GM23338 (cell line): ENCODE measurements at regions not wholly inside any gene's neighbourhood (a gene's known extent, or its start where the extent isn't known, plus 50 kb on each side); places are given as distances from the start of the nearest gene placed in this dataset.

Source experiments
- ATAC-seq: fragments of 200-7000 bp; cut with Tn5 transposase; 3 replicates; pipeline ENCODE4 v1.9.1; 2020
- DNase-seq: peaks from one replicate; pipeline ENCODE4 v3.0.0-alpha.2; 2015; ENCODE audit warnings: low spot score
- H2AFZ ChIP-seq: fragments of 200-600 bp; sonication (generic); 2 replicates; pipeline ENCODE4 v1.8.0; 2016; ENCODE audit warnings: antibody characterized with exemption, mild to moderate bottlenecking, moderate library complexity
- H3F3A ChIP-seq: fragments of 200-600 bp; sonication (generic); replicated peaks from 2 replicates; pipeline ENCODE4 v1.8.0; 2017; ENCODE audit warnings: antibody characterized with exemption, mixed run types, low read depth
- H3K27ac ChIP-seq: fragments of 200-600 bp; sonication (generic); 2 replicates; pipeline ENCODE4 v1.6.1; 2016; ENCODE audit warnings: low read depth
- H3K27me3 ChIP-seq: fragments of 200-600 bp; sonication (generic); 2 replicates; pipeline ENCODE4 v1.8.0; 2016; ENCODE audit warnings: mild to moderate bottlenecking, mixed run types, moderate library complexity; ENCODE audit not compliant: insufficient read depth
- H3K36me3 ChIP-seq: fragments of 200-600 bp; sonication (generic); 2 replicates; pipeline ENCODE4 v1.8.0; 2016; ENCODE audit warnings: mild to moderate bottlenecking; ENCODE audit not compliant: insufficient read depth
- H3K4me1 ChIP-seq: fragments of 200-600 bp; sonication (generic); 2 replicates; pipeline ENCODE4 v1.8.0; 2016; ENCODE audit warnings: mild to moderate bottlenecking, moderate library complexity; ENCODE audit not compliant: insufficient read depth
- H3K4me2 ChIP-seq: fragments of 200-600 bp; sonication (generic); 2 replicates; pipeline ENCODE4 v1.7.1; 2017; ENCODE audit warnings: mixed run types
- H3K4me3 ChIP-seq: fragments of 200-600 bp; sonication (generic); 2 replicates; pipeline ENCODE4 v1.6.1; 2016; ENCODE audit warnings: mixed run types
- H3K79me2 ChIP-seq: fragments of 200-600 bp; sonication (generic); replicated peaks from 2 replicates; pipeline ENCODE4 v1.8.0; 2017; ENCODE audit warnings: mild to moderate bottlenecking; ENCODE audit not compliant: insufficient read depth
- H3K9me2 ChIP-seq: fragments of 200-600 bp; sonication (generic); 2 replicates; pipeline ENCODE4 v1.8.0; 2017; ENCODE audit not compliant: insufficient read depth
- H4K20me1 ChIP-seq: fragments of 200-600 bp; sonication (generic); replicated peaks from 2 replicates; pipeline ENCODE4 v1.8.0; 2017; ENCODE audit warnings: mild to moderate bottlenecking; ENCODE audit not compliant: insufficient read depth
- H3K27ac Mint-ChIP-seq: 2 replicates; pipeline ENCODE4 v1.8.0; 2020; ENCODE audit warnings: inconsistent platforms, mild to moderate bottlenecking, moderate library complexity, mixed read lengths
- H3K27me3 Mint-ChIP-seq: 3 replicates; pipeline ENCODE4 v1.8.0; 2022; ENCODE audit warnings: low read depth, mild to moderate bottlenecking, moderate library complexity, mixed read lengths, inconsistent platforms; ENCODE audit not compliant: insufficient read depth, poor library complexity
- H3K36me3 Mint-ChIP-seq: 3 replicates; pipeline ENCODE4 v1.8.0; 2021; ENCODE audit warnings: low read depth, mild to moderate bottlenecking, inconsistent platforms, moderate library complexity, mixed read lengths
- H3K4me1 Mint-ChIP-seq: 3 replicates; pipeline ENCODE4 v1.8.0; 2020; ENCODE audit warnings: mild to moderate bottlenecking, inconsistent platforms, mixed read lengths
- H3K4me3 Mint-ChIP-seq: 3 replicates; pipeline ENCODE4 v1.8.0; 2021; ENCODE audit warnings: moderate library complexity, mild to moderate bottlenecking, inconsistent platforms, mixed read lengths
- H3K9me3 Mint-ChIP-seq: 3 replicates; pipeline ENCODE4 v1.8.0; 2020; ENCODE audit warnings: moderate library complexity, mild to moderate bottlenecking, inconsistent platforms, mixed read lengths
- CREB1 ChIP-seq: fragments of 250-450 bp; sonication (Bioruptor Pico); IDR thresholded peaks from 2 replicates; pipeline ENCODE4 v1.5.0; 2020; ENCODE audit warnings: low read depth, mild to moderate bottlenecking, moderate library complexity
- EZH2 ChIP-seq: fragments of 200-600 bp; sonication (generic); IDR thresholded peaks from one replicate; pipeline ENCODE4 v1.8.0; 2017; ENCODE audit warnings: antibody characterized with exemption, mild to moderate bottlenecking, low read depth; ENCODE audit not compliant: unreplicated experiment
- EZH2phosphoT487 ChIP-seq: fragments of 200-600 bp; sonication (generic); IDR thresholded peaks from one replicate; pipeline ENCODE4 v1.8.1; 2018; ENCODE audit warnings: antibody characterized with exemption; ENCODE audit not compliant: unreplicated experiment
- JUNB ChIP-seq: IDR thresholded peaks from one replicate; pipeline ENCODE4 v1.6.1; 2016; ENCODE audit warnings: antibody characterized with exemption; ENCODE audit not compliant: unreplicated experiment
- NANOG ChIP-seq: IDR thresholded peaks from 2 replicates; pipeline ENCODE4 v1.6.1; 2016; ENCODE audit warnings: antibody characterized with exemption, borderline replicate concordance
- POLR2AphosphoS5 ChIP-seq: IDR thresholded peaks from 2 replicates; pipeline ENCODE4 v1.6.1; 2016; ENCODE audit warnings: antibody characterized with exemption, low read depth
- STAT1 ChIP-seq: IDR thresholded peaks from one replicate; pipeline ENCODE4 v1.6.1; 2016; ENCODE audit warnings: antibody characterized with exemption; ENCODE audit not compliant: unreplicated experiment
- ZNF114 ChIP-seq: fragments of 250-450 bp; sonication (Bioruptor Pico); IDR thresholded peaks from 2 replicates; pipeline ENCODE4 v1.5.0; 2020; ENCODE audit warnings: mild to moderate bottlenecking, moderate library complexity
- ZNF331 ChIP-seq: fragments of 250-450 bp; sonication (Bioruptor Pico); IDR thresholded peaks from 2 replicates; pipeline ENCODE4 v1.5.0; 2020; ENCODE audit warnings: low read depth, mild to moderate bottlenecking, moderate library complexity
- TF ChIP-seq, protein P1 (sequence below): IDR thresholded peaks from one replicate; pipeline ENCODE4 v1.6.1; 2018; ENCODE audit warnings: antibody characterized with exemption; ENCODE audit not compliant: unreplicated experiment
- TF ChIP-seq, protein P2 (sequence below): IDR thresholded peaks from 2 replicates; pipeline ENCODE4 v1.6.1; 2016; ENCODE audit warnings: antibody characterized with exemption
- TF ChIP-seq, protein P3 (sequence below), 2 experiments: fragments of 200-600 bp in 1 of 2; sonication (generic) in 1 of 2; conservative IDR thresholded peaks; 2 replicates each; pipeline versions ENCODE4 v1.5.1 to v1.6.1; 2016 to 2017; ENCODE audit warnings: antibody characterized with exemption in 2 of 2, low read depth in 2 of 2, mild to moderate bottlenecking in 2 of 2, moderate library complexity in 1 of 2
- TF ChIP-seq, protein P4 (sequence below): fragments of 250-450 bp; sonication (Bioruptor Pico); IDR thresholded peaks from 2 replicates; pipeline ENCODE4 v1.5.0; 2020; ENCODE audit warnings: mild to moderate bottlenecking, moderate library complexity

DNA sequence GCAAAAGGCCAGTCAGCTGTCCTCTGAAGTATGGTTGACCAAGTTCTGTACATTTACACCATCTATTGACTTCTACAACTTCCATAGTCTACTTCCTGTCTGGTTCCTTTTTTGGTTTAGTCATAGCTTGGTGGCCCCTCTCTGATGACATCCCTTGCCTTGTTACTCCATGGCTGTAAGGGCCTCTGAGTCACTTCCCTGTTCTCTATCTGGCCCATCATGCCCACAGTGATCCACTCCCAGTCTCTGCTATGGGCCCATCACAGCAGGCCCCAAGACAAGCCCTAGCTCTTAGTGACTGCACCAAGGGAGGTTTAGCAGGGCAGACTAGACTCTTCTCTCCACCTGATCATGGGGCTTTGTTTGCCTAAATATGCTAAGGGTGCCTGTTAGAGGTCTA is 441.6 kb downstream of the HACE1 start:
- no peak for ATAC-seq
- Histone ChIP-seq H4K20me1 (no peaks in the 10 kb centered on the region), H2AFZ (no peak overlapping the region), H3K4me2 (no peak overlapping the region), H3K79me2 (no peaks in the 10 kb centered on the region), H3K9me2 (peaks cover 4% of the 10 kb centered on the region; the same call in 1 of the 2 replicates), H3K4me1 (no peaks in the 10 kb centered on the region), H3F3A (no peaks in the 10 kb centered on the region), H3K27me3 (no peaks in the 10 kb centered on the region), H3K27ac (no peak overlapping the region), H3K36me3 (no peaks in the 10 kb centered on the region), H3K4me3 (no peak overlapping the region)
- H3K4me1 Mint-ChIP-seq: 0 out of 3 replicates have a peak, but pooled peaks cover 2% of the 10 kb centered on the region
- no peak overlapping the region; the same call in 1 of the 2 replicates for H3K27ac Mint-ChIP-seq
- TF ChIP-seq CREB1 (no peak), STAT1 (no peak), ZNF331 (CRISPR knock-in tag) (no peak), EZH2phosphoT487 (no peak), POLR2AphosphoS5 (no peak), ZNF114 (CRISPR knock-in tag) (no peak), JUNB (no peak), NANOG (no peak), EZH2 (no peak)
- TF ChIP-seq, protein P1, sequence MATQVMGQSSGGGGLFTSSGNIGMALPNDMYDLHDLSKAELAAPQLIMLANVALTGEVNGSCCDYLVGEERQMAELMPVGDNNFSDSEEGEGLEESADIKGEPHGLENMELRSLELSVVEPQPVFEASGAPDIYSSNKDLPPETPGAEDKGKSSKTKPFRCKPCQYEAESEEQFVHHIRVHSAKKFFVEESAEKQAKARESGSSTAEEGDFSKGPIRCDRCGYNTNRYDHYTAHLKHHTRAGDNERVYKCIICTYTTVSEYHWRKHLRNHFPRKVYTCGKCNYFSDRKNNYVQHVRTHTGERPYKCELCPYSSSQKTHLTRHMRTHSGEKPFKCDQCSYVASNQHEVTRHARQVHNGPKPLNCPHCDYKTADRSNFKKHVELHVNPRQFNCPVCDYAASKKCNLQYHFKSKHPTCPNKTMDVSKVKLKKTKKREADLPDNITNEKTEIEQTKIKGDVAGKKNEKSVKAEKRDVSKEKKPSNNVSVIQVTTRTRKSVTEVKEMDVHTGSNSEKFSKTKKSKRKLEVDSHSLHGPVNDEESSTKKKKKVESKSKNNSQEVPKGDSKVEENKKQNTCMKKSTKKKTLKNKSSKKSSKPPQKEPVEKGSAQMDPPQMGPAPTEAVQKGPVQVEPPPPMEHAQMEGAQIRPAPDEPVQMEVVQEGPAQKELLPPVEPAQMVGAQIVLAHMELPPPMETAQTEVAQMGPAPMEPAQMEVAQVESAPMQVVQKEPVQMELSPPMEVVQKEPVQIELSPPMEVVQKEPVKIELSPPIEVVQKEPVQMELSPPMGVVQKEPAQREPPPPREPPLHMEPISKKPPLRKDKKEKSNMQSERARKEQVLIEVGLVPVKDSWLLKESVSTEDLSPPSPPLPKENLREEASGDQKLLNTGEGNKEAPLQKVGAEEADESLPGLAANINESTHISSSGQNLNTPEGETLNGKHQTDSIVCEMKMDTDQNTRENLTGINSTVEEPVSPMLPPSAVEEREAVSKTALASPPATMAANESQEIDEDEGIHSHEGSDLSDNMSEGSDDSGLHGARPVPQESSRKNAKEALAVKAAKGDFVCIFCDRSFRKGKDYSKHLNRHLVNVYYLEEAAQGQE: no peak
- TF ChIP-seq, protein P2, sequence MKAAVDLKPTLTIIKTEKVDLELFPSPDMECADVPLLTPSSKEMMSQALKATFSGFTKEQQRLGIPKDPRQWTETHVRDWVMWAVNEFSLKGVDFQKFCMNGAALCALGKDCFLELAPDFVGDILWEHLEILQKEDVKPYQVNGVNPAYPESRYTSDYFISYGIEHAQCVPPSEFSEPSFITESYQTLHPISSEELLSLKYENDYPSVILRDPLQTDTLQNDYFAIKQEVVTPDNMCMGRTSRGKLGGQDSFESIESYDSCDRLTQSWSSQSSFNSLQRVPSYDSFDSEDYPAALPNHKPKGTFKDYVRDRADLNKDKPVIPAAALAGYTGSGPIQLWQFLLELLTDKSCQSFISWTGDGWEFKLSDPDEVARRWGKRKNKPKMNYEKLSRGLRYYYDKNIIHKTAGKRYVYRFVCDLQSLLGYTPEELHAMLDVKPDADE: no peak
- TF ChIP-seq, protein P3, sequence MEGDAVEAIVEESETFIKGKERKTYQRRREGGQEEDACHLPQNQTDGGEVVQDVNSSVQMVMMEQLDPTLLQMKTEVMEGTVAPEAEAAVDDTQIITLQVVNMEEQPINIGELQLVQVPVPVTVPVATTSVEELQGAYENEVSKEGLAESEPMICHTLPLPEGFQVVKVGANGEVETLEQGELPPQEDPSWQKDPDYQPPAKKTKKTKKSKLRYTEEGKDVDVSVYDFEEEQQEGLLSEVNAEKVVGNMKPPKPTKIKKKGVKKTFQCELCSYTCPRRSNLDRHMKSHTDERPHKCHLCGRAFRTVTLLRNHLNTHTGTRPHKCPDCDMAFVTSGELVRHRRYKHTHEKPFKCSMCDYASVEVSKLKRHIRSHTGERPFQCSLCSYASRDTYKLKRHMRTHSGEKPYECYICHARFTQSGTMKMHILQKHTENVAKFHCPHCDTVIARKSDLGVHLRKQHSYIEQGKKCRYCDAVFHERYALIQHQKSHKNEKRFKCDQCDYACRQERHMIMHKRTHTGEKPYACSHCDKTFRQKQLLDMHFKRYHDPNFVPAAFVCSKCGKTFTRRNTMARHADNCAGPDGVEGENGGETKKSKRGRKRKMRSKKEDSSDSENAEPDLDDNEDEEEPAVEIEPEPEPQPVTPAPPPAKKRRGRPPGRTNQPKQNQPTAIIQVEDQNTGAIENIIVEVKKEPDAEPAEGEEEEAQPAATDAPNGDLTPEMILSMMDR (conservative IDR thresholded peaks at IDR 0.05; ENCODE audit: low read depth in 2 of 2): no peak
- TF ChIP-seq, protein P4, sequence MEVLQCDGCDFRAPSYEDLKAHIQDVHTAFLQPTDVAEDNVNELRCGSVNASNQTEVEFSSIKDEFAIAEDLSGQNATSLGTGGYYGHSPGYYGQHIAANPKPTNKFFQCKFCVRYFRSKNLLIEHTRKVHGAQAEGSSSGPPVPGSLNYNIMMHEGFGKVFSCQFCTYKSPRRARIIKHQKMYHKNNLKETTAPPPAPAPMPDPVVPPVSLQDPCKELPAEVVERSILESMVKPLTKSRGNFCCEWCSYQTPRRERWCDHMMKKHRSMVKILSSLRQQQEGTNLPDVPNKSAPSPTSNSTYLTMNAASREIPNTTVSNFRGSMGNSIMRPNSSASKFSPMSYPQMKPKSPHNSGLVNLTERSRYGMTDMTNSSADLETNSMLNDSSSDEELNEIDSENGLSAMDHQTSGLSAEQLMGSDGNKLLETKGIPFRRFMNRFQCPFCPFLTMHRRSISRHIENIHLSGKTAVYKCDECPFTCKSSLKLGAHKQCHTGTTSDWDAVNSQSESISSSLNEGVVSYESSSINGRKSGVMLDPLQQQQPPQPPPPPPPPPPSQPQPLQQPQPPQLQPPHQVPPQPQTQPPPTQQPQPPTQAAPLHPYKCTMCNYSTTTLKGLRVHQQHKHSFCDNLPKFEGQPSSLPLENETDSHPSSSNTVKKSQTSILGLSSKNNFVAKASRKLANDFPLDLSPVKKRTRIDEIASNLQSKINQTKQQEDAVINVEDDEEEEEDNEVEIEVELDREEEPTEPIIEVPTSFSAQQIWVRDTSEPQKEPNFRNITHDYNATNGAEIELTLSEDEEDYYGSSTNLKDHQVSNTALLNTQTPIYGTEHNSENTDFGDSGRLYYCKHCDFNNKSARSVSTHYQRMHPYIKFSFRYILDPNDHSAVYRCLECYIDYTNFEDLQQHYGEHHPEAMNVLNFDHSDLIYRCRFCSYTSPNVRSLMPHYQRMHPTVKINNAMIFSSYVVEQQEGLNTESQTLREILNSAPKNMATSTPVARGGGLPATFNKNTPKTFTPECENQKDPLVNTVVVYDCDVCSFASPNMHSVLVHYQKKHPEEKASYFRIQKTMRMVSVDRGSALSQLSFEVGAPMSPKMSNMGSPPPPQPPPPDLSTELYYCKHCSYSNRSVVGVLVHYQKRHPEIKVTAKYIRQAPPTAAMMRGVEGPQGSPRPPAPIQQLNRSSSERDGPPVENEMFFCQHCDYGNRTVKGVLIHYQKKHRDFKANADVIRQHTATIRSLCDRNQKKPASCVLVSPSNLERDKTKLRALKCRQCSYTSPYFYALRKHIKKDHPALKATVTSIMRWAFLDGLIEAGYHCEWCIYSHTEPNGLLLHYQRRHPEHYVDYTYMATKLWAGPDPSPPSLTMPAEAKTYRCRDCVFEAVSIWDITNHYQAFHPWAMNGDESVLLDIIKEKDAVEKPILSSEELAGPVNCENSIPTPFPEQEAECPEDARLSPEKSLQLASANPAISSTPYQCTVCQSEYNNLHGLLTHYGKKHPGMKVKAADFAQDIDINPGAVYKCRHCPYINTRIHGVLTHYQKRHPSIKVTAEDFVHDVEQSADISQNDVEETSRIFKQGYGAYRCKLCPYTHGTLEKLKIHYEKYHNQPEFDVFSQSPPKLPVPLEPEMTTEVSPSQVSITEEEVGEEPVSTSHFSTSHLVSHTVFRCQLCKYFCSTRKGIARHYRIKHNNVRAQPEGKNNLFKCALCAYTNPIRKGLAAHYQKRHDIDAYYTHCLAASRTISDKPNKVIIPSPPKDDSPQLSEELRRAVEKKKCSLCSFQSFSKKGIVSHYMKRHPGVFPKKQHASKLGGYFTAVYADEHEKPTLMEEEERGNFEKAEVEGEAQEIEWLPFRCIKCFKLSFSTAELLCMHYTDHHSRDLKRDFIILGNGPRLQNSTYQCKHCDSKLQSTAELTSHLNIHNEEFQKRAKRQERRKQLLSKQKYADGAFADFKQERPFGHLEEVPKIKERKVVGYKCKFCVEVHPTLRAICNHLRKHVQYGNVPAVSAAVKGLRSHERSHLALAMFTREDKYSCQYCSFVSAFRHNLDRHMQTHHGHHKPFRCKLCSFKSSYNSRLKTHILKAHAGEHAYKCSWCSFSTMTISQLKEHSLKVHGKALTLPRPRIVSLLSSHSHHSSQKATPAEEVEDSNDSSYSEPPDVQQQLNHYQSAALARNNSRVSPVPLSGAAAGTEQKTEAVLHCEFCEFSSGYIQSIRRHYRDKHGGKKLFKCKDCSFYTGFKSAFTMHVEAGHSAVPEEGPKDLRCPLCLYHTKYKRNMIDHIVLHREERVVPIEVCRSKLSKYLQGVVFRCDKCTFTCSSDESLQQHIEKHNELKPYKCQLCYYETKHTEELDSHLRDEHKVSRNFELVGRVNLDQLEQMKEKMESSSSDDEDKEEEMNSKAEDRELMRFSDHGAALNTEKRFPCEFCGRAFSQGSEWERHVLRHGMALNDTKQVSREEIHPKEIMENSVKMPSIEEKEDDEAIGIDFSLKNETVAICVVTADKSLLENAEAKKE: no peak
- no peaks in the 10 kb centered on the region for H3K9me3 Mint-ChIP-seq
- no peak for DNase-seq
- no peaks in the 10 kb centered on the region for H3K27me3 Mint-ChIP-seq
- H3K4me3 Mint-ChIP-seq: no peak overlapping the region
- no peaks in the 10 kb centered on the region for H3K36me3 Mint-ChIP-seq
